ENCODE measurements at regions not wholly inside any gene's neighbourhood (a gene's known extent, or its start where the extent isn't known, plus 50 kb on each side); places are given as distances from the start of the nearest gene placed in this dataset.
"Not testable (repeated sequence)": the region's sequence is repeated elsewhere in the genome, so short reads cannot be mapped to it uniquely, and the experiment has no call there.

GRCh38 chr14:106334428-106335109, 808.2 kb downstream of the TMEM121 start:
- 32 to 36% methylated on average over 16 of the region's 16 CpGs for WGBS, 2 donors
- H3K4me3 ChIP-seq; H3K27ac ChIP-seq; ATAC-seq; FAIRE-seq; H3K36me3 ChIP-seq; intact Hi-C loops (cut with DNase I); H3K9me3 ChIP-seq; H3K4me1 ChIP-seq: not testable (repeated sequence)
- H3K27me3 ChIP-seq, result peaks cover 0 to 20% (median 2%) of the 10 kb centered on the region in 4 donors
- TF ChIP-seq, protein P1, sequence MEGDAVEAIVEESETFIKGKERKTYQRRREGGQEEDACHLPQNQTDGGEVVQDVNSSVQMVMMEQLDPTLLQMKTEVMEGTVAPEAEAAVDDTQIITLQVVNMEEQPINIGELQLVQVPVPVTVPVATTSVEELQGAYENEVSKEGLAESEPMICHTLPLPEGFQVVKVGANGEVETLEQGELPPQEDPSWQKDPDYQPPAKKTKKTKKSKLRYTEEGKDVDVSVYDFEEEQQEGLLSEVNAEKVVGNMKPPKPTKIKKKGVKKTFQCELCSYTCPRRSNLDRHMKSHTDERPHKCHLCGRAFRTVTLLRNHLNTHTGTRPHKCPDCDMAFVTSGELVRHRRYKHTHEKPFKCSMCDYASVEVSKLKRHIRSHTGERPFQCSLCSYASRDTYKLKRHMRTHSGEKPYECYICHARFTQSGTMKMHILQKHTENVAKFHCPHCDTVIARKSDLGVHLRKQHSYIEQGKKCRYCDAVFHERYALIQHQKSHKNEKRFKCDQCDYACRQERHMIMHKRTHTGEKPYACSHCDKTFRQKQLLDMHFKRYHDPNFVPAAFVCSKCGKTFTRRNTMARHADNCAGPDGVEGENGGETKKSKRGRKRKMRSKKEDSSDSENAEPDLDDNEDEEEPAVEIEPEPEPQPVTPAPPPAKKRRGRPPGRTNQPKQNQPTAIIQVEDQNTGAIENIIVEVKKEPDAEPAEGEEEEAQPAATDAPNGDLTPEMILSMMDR (IDR thresholded peaks at IDR 0.05), result peak in 1 of 4 donors; percentile 37
- peak in 3 of 6 donors; percentile 45 to 87 (median 83) for DNase-seq

- peaks cover 0 to 20% (median 2%) of the 10 kb centered on the region in 4 donors for H3K27me3 ChIP-seq
- FAIRE-seq; H3K27ac ChIP-seq; H3K36me3 ChIP-seq; H3K4me1 ChIP-seq; DNase-seq; ATAC-seq; H3K9me3 ChIP-seq; intact Hi-C loops (cut with DNase I); H3K4me3 ChIP-seq: not testable (repeated sequence)
- 23 to 41% methylated on average over 5 of the region's 6 CpGs for WGBS, 2 donors
These were observed 808.7 kb downstream of the TMEM121 start for GRCh38 chr14:106335110-106335429.

DNA sequence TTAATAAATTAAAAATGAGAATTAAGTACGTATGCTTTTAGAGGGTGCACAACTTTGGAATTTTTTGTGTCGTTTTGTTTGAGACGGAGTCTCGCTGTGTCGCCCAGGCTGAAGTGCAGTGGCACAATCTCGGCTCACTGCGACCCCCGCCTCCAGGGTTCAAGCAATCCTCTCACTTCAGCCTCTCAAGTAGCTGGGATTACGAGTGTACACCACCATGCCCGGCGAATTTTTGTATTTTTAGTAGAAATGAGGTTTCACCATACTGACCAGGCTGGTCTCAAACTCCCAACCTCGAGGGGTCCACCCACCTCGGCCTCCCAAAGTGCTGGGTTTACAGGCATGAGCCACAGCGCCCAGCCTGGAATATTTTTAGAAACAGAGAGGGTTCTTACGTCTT, 812.4 kb downstream of the TMEM121 start:
- H3K4me3 ChIP-seq; H3K9me3 ChIP-seq; FAIRE-seq; ATAC-seq; intact Hi-C loops (cut with DNase I); H3K4me1 ChIP-seq; H3K36me3 ChIP-seq; DNase-seq; H3K27ac ChIP-seq: not testable (repeated sequence)
- peaks cover 0 to 14% (median 2%) of the 10 kb centered on the region in 4 donors for H3K27me3 ChIP-seq
- WGBS, 2 donors, result 39 to 45% methylated on average over 15 of the region's 15 CpGs

GRCh38 chr14:106340658-106341057, 814.3 kb downstream of the TMEM121 start:
- H3K9me3 ChIP-seq; ATAC-seq; intact Hi-C loops (cut with DNase I); H3K36me3 ChIP-seq; H3K4me3 ChIP-seq; H3K27ac ChIP-seq; FAIRE-seq; H3K4me1 ChIP-seq; DNase-seq: not testable (repeated sequence)
- peaks cover 0 to 28% (median 2%) of the 10 kb centered on the region in 4 donors for H3K27me3 ChIP-seq
- 40 to 67% methylated on average over 2 of the region's 4 CpGs for WGBS, 2 donors

DNA sequence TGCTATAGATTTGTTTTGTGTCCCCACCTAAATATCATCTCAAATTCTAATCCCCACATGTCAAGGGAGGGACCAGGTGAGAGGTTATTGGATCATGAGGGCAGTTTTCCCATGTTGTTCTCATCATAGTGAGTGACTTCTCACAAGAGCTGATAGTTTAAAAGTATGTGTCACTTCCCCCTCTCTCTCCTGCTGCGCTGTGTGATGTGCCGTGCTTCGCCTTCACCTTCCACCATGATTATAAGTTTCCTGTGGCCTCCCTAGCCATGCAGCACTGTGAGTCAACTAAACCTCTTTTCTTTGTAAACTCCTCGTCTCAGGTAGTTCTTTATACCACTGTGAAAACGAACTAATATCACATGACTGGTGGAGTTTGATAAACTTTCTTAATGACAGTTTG, 814.8 kb downstream of the TMEM121 start:
- H3K9me3 ChIP-seq; H3K27ac ChIP-seq; ATAC-seq; DNase-seq; H3K4me3 ChIP-seq; H3K36me3 ChIP-seq; intact Hi-C loops (cut with DNase I); FAIRE-seq; H3K4me1 ChIP-seq: not testable (repeated sequence)
- WGBS, 2 donors, result 39 to 61% methylated on average over 5 of the region's 5 CpGs
- peaks cover 0 to 33% (median 2%) of the 10 kb centered on the region in 4 donors for H3K27me3 ChIP-seq

DNA sequence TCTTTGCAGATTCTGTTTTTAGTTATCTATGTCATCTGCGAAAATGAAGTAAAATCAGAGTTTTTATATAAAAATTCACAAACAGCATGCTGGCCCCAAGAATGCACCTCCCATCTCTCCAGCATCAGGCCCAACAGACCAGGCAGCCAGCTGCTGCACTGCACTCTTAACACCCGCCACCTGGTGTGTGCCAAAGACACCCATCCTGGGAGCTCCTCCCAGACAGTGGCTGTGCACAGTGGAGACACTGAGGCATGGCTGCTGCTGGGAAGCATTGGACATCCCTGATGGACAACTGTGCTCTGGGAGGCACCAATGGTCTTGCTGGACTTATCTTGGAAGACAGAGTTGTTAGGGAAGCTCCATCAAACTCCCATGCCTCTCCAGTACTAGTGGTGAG, 817.2 kb downstream of the TMEM121 start:
- no peaks in the 10 kb centered on the region for H3K36me3 ChIP-seq
- FAIRE-seq (no peak), ATAC-seq (no peak), DNase-seq (peak in 1 of 6 donors; percentile 57)
- intact Hi-C loops (cut with DNase I), result no loop called here
- TF ChIP-seq, protein P1 (IDR thresholded peaks at IDR 0.05), result no peak
- H3K4me3 ChIP-seq, result no peak overlapping the region
- H3K27me3 ChIP-seq, result peaks cover 0 to 54% (median 2%) of the 10 kb centered on the region in 4 donors
- H3K4me1 ChIP-seq, result no peaks in the 10 kb centered on the region
- no peaks in the 10 kb centered on the region for H3K9me3 ChIP-seq
- H3K27ac ChIP-seq, result no peak overlapping the region
- 42 to 46% methylated on average over 2 of the region's 2 CpGs for WGBS, 2 donors

DNA sequence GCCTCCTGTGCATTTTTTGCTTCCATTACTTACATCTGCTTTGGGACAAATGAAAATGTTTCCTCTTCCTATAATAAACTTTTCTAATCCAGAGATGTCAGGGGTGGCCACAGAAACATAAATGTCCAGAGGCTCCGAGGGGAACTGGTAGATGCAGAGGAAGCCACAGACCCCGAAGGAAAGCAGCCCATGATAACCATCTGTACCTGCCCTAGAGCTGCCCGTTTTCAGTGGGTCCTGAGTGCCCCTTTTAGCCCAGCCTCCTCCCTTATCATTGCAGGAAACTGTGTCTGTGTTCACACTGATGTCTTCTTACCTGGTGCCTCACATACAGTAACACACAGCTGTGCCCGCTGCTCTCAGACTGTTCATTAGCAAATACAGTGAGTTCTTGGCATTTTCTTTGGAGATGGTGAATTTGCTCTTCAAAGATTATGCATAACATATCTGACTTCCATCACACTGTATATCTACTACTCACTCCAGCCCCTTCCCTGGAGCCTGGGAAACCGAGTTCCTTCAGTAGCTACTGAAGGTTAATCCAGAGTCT, 817.8 kb downstream of the TMEM121 start:
- H3K27ac ChIP-seq; H3K9me3 ChIP-seq; DNase-seq; H3K4me3 ChIP-seq; H3K36me3 ChIP-seq; intact Hi-C loops (cut with DNase I); FAIRE-seq; H3K4me1 ChIP-seq; ATAC-seq: not testable (repeated sequence)
- peaks cover 0 to 51% (median 2%) of the 10 kb centered on the region in 4 donors for H3K27me3 ChIP-seq
- WGBS, 2 donors, result 16 to 23% methylated on average over 5 of the region's 5 CpGs

- H3K36me3 ChIP-seq; H3K4me1 ChIP-seq; H3K9me3 ChIP-seq; FAIRE-seq; H3K4me3 ChIP-seq; H3K27ac ChIP-seq; DNase-seq; intact Hi-C loops (cut with DNase I); ATAC-seq: not testable (repeated sequence)
- WGBS, 2 donors, result 47 to 61% methylated on average over 5 of the region's 5 CpGs
- peaks cover 0 to 48% (median 2%) of the 10 kb centered on the region in 4 donors for H3K27me3 ChIP-seq
These were observed 818.6 kb downstream of the TMEM121 start for GRCh38 chr14:106344791-106345479.
